D721Med (cell line): ENCODE measurements at regions not wholly inside any gene's neighbourhood (a gene's known extent, or its start where the extent isn't known, plus 50 kb on each side); places are given as distances from the start of the nearest gene placed in this dataset.

Experiments used
- DNase-seq: peaks from one replicate; pipeline ENCODE4 v3.0.0; 2011; ENCODE audit warnings: low spot score; ENCODE audit not compliant: insufficient read length
- FAIRE-seq: peaks from 2 replicates; lab custom pipeline; 2011; peaks lifted over from hg19 to GRCh38; lab: Jason Lieb, UNC
- CTCF ChIP-seq: IDR thresholded peaks from 2 replicates; pipeline ENCODE4 v1.5.1; 2012; ENCODE audit warnings: mild to moderate bottlenecking, control low read depth; ENCODE audit not compliant: insufficient read depth; ENCODE audit errors: missing control alignments

- FAIRE-seq (no peak), DNase-seq (no peak)
- no peak for TF ChIP-seq CTCF
These were observed 204.3 kb upstream of the ALCAM start for GRCh38 chr3:105162448-105162847.

DNA sequence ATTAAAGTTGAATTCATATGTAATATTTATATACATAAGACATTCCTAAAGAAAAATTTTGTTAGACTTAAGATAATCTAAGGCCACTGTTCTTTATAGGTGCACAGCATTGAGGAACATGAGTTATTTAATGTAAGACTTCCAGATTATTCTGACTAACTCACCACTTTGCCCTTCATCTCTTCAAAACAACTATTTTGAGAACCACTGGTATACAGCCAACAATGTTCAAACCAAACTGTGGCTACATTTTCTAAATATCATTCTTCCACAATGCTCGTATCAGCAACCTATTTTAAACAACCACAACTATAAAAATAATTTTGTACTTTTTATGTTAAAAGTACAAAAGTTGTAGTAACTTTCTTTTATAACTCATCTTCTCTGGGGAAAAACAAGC, 199.8 kb upstream of the ALCAM start:
- DNase-seq (no peak), FAIRE-seq (no peak)
- TF ChIP-seq CTCF: no peak

GRCh38 chr3:105170423-105170822, 196.3 kb upstream of the ALCAM start:
- FAIRE-seq (no peak), DNase-seq (no peak)
- no peak for TF ChIP-seq CTCF

- FAIRE-seq: no peak
- DNase-seq: no peak
- TF ChIP-seq CTCF: no peak
These were observed 192.6 kb upstream of the ALCAM start for GRCh38 chr3:105174017-105174615.

DNA sequence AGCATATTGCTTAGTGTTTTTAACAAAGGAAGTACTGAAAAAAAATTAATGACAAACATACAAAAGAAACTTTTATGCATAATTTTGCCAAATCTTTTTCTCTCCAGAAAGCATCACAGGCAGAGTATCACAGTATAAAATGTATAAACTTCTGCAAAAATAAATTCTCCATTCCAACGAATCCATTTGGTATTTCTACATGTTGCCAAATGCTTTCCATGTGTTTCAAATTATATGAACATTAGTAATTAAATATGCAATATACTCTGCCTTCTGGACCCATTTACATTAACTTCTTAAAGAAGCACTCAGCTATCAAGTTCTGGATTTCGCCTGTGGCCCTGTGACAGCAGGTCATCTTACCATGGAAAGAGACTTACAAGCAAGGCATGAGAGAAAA, 189.1 kb upstream of the ALCAM start:
- DNase-seq: no peak
- no peak for TF ChIP-seq CTCF
- no peak for FAIRE-seq

DNA sequence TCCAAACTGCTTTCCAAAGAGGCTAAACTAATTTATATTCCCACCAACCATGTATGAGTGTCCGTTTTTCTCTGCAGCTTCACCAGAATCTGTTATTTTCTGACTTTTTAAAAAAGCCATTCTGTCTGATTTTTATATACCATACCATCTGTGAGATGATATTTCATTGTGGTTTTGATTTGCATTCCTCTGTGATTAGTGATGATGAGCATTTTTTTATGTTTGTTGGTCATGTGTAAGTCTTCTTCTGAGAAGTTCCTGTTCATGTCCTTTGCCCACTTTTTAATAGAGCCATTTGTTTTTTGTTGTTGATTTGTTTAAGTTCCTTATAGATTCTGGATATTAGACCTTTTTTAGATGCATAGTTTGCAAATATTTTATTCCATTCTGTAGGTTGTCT, 179.4 kb upstream of the ALCAM start:
- no peak for TF ChIP-seq CTCF
- no peak for DNase-seq
- FAIRE-seq: no peak

DNA sequence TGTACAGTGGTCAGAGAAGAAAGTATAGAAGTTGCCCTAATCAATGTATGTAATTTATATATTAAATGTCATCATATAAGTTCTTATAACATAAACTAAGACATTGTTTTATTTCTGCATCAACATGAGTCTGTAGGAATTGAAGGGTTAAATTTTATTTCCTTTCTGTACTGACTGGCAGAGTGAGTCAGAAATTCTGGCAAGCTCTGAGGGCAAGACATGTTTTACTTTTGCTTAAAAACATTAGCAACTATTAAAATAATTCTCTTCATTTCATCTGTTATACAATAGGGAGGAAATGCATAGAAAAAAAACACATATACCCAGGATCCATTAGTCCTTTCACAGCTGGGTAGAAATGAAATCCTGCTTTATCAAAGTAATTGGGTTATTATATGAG, 171.4 kb upstream of the ALCAM start:
- FAIRE-seq: no peak
- no peak for DNase-seq
- no peak for TF ChIP-seq CTCF
